ENCODE measurements at regions not wholly inside any gene's neighbourhood (a gene's known extent, or its start where the extent isn't known, plus 50 kb on each side); places are given as distances from the start of the nearest gene placed in this dataset.

DNA sequence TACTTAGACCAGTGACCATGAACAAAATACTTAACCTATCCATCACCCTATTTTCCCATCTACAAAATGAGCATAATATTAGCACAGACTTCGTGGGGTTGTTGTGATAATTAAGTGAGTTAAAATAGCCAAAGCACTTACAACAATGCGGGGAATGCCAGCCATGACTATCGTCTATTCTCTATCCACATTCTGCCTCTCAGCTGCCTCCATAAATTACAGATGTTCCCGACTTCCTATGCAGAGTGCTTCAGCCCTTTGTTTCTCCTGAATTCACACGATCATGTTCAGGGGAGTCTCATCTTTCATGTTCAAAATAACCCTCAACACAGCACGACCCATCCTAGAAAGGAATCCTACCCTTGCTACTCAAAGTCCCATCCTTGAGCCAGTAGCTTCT, 211.6 kb downstream of the EN1 start:
- Histone ChIP-seq H3K4me1 (no peaks in the 10 kb centered on the region), H3K9me3 (no peaks in the 10 kb centered on the region), H3K4me3 (no peak overlapping the region), H3K27ac (no peak overlapping the region), H3K4me2 (no peak overlapping the region)
- DNase-seq (ENCODE audit: low read depth in 1 of 2, low spot score in 1 of 2) (no peak), FAIRE-seq (no peak), ATAC-seq (no peak)
- TF ChIP-seq HOXB5 (CRISPR knock-in tag; IDR thresholded peaks at IDR 0.05) (no peak), EHF (CRISPR knock-in tag; IDR thresholded peaks at IDR 0.05) (no peak), JUN (IDR thresholded peaks at IDR 0.05) (no peak), HOXB13 (CRISPR knock-in tag; IDR thresholded peaks at IDR 0.05; ENCODE audit: low read depth) (no peak), RFX5 (IDR thresholded peaks at IDR 0.05) (no peak), ESRRA (IDR thresholded peaks at IDR 0.05; ENCODE audit: borderline replicate concordance, low read length) (no peak), CHD2 (IDR thresholded peaks at IDR 0.05; ENCODE audit: low read length, partially characterized antibody) (no peak)
- TF ChIP-seq, protein P1, sequence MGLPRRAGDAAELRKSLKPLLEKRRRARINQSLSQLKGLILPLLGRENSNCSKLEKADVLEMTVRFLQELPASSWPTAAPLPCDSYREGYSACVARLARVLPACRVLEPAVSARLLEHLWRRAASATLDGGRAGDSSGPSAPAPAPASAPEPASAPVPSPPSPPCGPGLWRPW (IDR thresholded peaks at IDR 0.05) = no peak
- ChIA-PET CTCF (no interaction called here), POLR2A (no interaction called here)
- WGBS (ENCODE audit: missing lambda C conversion rate) = 23% methylated on average over 6 of the region's 6 CpGs

DNA sequence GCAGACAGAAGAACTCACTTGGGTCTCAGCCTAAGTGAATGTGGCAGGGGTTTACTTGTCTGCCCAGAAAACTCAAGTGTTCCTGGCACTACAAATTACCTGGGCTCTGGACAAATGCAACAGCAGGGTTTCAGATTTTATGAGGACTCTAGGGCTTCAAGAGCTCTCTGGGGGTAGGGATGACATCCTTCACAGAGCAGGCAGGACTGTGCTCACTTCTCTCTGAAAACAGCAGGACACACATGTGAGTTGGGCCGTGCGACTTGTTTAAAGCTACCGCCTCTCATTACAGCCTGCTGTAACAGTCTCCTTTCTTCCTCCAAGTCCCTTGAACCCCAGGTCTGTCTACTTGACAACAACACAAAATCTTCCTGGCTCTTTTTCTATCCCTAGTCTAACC, 212.6 kb downstream of the EN1 start:
- H3K4me3 ChIP-seq = no peak overlapping the region
- H3K9me3 ChIP-seq = no peaks in the 10 kb centered on the region
- DNase-seq (ENCODE audit: low read depth in 1 of 2, low spot score in 1 of 2) (no peak), ATAC-seq (no peak), FAIRE-seq (no peak)
- TF ChIP-seq NPAS2 (CRISPR knock-in tag; IDR thresholded peaks at IDR 0.05; ENCODE audit: borderline replicate concordance) (no peak), FOXS1 (CRISPR knock-in tag; IDR thresholded peaks at IDR 0.05) (no peak), FOSB (CRISPR knock-in tag; IDR thresholded peaks at IDR 0.05) (no peak), PHF8 (IDR thresholded peaks at IDR 0.05; ENCODE audit: borderline replicate concordance, low read depth) (no peak), NR3C1 (IDR thresholded peaks at IDR 0.05) (no peak), EHF (CRISPR knock-in tag; IDR thresholded peaks at IDR 0.05) (no peak), HOXB13 (CRISPR knock-in tag; IDR thresholded peaks at IDR 0.05; ENCODE audit: low read depth) (no peak), HDAC2 (IDR thresholded peaks at IDR 0.05) (no peak), RAD21 (conservative IDR thresholded peaks at IDR 0.05 in 1 of 2, IDR thresholded peaks at IDR 0.05 in 1 of 2) (no peak), SREBF2 (IDR thresholded peaks at IDR 0.05) (no peak), JUNB (IDR thresholded peaks at IDR 0.05) (no peak), GATA3 (IDR thresholded peaks at IDR 0.05; ENCODE audit: borderline replicate concordance) (no peak)
- TF ChIP-seq, protein P2, sequence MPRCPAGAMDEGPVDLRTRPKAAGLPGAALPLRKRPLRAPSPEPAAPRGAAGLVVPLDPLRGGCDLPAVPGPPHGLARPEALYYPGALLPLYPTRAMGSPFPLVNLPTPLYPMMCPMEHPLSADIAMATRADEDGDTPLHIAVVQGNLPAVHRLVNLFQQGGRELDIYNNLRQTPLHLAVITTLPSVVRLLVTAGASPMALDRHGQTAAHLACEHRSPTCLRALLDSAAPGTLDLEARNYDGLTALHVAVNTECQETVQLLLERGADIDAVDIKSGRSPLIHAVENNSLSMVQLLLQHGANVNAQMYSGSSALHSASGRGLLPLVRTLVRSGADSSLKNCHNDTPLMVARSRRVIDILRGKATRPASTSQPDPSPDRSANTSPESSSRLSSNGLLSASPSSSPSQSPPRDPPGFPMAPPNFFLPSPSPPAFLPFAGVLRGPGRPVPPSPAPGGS (IDR thresholded peaks at IDR 0.05) = no peak
- CTCF ChIA-PET = interaction anchor here (1.0 to 1.1 kb wide), 2 partner anchors 20 to 221 kb away, joined by 3 to 4 read pairs; no protein-coding TSS in a partner anchor
- POLR2A ChIA-PET = no interaction called here
- no peak overlapping the region for H3K4me2 ChIP-seq
- no peaks in the 10 kb centered on the region for H3K4me1 ChIP-seq
- H3K27ac ChIP-seq = no peak overlapping the region
- WGBS (ENCODE audit: missing lambda C conversion rate) = 35% methylated on average over 3 of the region's 3 CpGs

DNA sequence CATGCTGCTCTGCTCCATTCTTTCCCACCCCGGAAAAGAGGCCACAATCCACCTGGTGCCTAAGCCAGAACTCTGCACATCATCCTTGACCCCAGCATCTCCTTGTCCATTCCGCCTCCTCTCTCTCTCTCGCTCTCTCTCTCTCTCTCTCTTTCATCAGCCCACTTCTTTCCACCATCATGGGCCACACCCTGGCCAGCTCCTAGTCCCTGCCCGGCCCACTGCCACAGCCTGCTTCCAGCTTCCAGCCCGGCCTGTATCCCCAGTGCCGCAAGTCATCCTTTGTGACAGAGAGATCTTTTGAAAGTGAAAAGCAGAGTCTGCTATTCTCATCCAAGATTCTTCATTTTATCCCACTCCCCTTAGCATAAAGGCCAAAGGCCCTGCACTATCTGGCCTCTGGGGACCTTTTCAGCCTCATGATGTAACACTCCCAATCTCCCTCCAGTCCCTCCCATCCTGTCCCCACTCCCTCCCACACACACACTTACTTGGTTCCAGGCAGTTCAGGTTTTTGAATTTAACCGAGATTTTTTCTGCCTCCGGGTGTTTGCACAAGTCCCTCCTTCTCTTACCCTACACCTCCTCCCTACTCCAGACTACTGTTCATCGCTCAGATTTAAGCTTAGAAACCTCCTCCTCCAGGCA, 214.0 kb downstream of the EN1 start:
- WGBS (ENCODE audit: missing lambda C conversion rate) = 28% methylated on average over 9 of the region's 9 CpGs
- CTCF ChIA-PET = no interaction called here
- ATAC-seq = no peak
- TF ChIP-seq MAZ (IDR thresholded peaks at IDR 0.05; ENCODE audit: borderline replicate concordance, low read depth, low read length) (no peak), FOSB (CRISPR knock-in tag; IDR thresholded peaks at IDR 0.05) (no peak), EP300 (IDR thresholded peaks at IDR 0.05) (no peak), CEBPB (IDR thresholded peaks at IDR 0.05) (no peak), ESRRA (IDR thresholded peaks at IDR 0.05; ENCODE audit: borderline replicate concordance, low read length) (no peak), BHLHE40 (IDR thresholded peaks at IDR 0.05; ENCODE audit: low read depth, low read length) (no peak), TP53 (CRISPR knock-in tag; IDR thresholded peaks at IDR 0.05) (no peak), KDM1A (IDR thresholded peaks at IDR 0.05; ENCODE audit: low read depth) (no peak), FOXS1 (CRISPR knock-in tag; IDR thresholded peaks at IDR 0.05) (no peak), HEYL (CRISPR knock-in tag; IDR thresholded peaks at IDR 0.05) (no peak)
- TF ChIP-seq, protein P3, sequence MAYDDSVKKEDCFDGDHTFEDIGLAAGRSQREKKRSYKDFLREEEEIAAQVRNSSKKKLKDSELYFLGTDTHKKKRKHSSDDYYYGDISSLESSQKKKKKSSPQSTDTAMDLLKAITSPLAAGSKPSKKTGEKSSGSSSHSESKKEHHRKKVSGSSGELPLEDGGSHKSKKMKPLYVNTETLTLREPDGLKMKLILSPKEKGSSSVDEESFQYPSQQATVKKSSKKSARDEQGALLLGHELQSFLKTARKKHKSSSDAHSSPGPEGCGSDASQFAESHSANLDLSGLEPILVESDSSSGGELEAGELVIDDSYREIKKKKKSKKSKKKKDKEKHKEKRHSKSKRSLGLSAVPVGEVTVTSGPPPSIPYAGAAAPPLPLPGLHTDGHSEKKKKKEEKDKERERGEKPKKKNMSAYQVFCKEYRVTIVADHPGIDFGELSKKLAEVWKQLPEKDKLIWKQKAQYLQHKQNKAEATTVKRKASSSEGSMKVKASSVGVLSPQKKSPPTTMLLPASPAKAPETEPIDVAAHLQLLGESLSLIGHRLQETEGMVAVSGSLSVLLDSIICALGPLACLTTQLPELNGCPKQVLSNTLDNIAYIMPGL (CRISPR knock-in tag; IDR thresholded peaks at IDR 0.05; ENCODE audit: borderline replicate concordance) = no peak
- TF ChIP-seq, protein P4, sequence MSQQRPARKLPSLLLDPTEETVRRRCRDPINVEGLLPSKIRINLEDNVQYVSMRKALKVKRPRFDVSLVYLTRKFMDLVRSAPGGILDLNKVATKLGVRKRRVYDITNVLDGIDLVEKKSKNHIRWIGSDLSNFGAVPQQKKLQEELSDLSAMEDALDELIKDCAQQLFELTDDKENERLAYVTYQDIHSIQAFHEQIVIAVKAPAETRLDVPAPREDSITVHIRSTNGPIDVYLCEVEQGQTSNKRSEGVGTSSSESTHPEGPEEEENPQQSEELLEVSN (IDR thresholded peaks at IDR 0.05; ENCODE audit: borderline replicate concordance, low read depth) = no peak
- TF ChIP-seq, protein P1 (IDR thresholded peaks at IDR 0.05) = no peak
- TF ChIP-seq, protein P5, sequence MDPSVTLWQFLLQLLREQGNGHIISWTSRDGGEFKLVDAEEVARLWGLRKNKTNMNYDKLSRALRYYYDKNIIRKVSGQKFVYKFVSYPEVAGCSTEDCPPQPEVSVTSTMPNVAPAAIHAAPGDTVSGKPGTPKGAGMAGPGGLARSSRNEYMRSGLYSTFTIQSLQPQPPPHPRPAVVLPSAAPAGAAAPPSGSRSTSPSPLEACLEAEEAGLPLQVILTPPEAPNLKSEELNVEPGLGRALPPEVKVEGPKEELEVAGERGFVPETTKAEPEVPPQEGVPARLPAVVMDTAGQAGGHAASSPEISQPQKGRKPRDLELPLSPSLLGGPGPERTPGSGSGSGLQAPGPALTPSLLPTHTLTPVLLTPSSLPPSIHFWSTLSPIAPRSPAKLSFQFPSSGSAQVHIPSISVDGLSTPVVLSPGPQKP (IDR thresholded peaks at IDR 0.05; ENCODE audit: low read depth, low read length) = no peak

More for the DNA sequence above, 214.0 kb downstream of the EN1 start:
- Histone ChIP-seq H3K27ac (no peak overlapping the region), H3K9me3 (no peaks in the 10 kb centered on the region), H3K4me3 (no peak overlapping the region), H3K4me2 (no peak overlapping the region), H3K4me1 (no peaks in the 10 kb centered on the region)
- DNase-seq (ENCODE audit: low read depth in 1 of 2, low spot score in 1 of 2) (no peak), FAIRE-seq (no peak)
- POLR2A ChIA-PET = no interaction called here
